ENCODE measurements at regions not wholly inside any gene's neighbourhood (a gene's known extent, or its start where the extent isn't known, plus 50 kb on each side); places are given as distances from the start of the nearest gene placed in this dataset.

GRCh38 chr6:134848076-134848475 lies 101.8 kb downstream of the ALDH8A1 start:
- TF ChIP-seq CTCF (IDR thresholded peaks at IDR 0.05) (no peak), CEBPB (IDR thresholded peaks at IDR 0.05) (no peak), EP300 (IDR thresholded peaks at IDR 0.05) (no peak), MAZ (IDR thresholded peaks at IDR 0.05; ENCODE audit: borderline replicate concordance, low read depth, low read length) (no peak), EHF (CRISPR knock-in tag; IDR thresholded peaks at IDR 0.05) (no peak)
